HCT116 (cell line): ENCODE measurements at regions not wholly inside any gene's neighbourhood (a gene's known extent, or its start where the extent isn't known, plus 50 kb on each side); places are given as distances from the start of the nearest gene placed in this dataset.
"Not testable (repeated sequence)": the region's sequence is repeated elsewhere in the genome, so short reads cannot be mapped to it uniquely, and the experiment has no call there.

Experiments
- ATAC-seq: fragments of 200-7000 bp; cut with Tn5 transposase; 2 replicates; pipeline ENCODE4 v1.9.1; 2020; ENCODE audit warnings: mild to moderate bottlenecking, moderate library complexity
- BruUV-seq: library from RNA; stranded (reverse); fragments of 400-500 nt; replicated peaks from 2 replicates; lab custom pipeline; 2021; lab: Mats Ljungman, UMichigan
- CTCF ChIA-PET: fragments of 300-600 bp; sonication (Branson Sonifier 250); formaldehyde crosslinking; loops from one replicate; lab custom pipeline; 2021; ENCODE audit warnings: antibody characterized with exemption; lab: Charles Lee
- POLR2A ChIA-PET: fragments of 300-600, 350-600 bp; sonication (Branson Sonifier 250); formaldehyde crosslinking; loops from one replicate; lab custom pipeline; 2021; ENCODE audit warnings: antibody characterized with exemption; lab: Charles Lee
- RAD21 ChIA-PET, 2 experiments: fragments of 300-600 bp; sonication (Branson Sonifier 250); formaldehyde crosslinking; loops; one replicate each; lab custom pipeline; 2023; ENCODE audit warnings: low total read pairs in 2 of 2; ENCODE audit not compliant: uncharacterized antibody in 2 of 2, unreplicated experiment in 2 of 2, low non-redundant PET in 1 of 2; lab: Charles Lee
- DNase-seq: peaks from one replicate; pipeline ENCODE4 v3.0.0-alpha.2; 2010; ENCODE audit warnings: low read depth, low spot score
- H2AFZ ChIP-seq: fragments of 200-600 bp; shearing (Covaris generic), sonication (generic); 2 replicates; pipeline ENCODE4 v1.6.1; 2017; ENCODE audit warnings: low read depth, mixed run types, mixed read lengths, antibody characterized with exemption, low read length; ENCODE audit not compliant: poor library complexity, severe bottlenecking
- H3K27ac ChIP-seq: 2 replicates; pipeline ENCODE4 v1.5.1; 2012; ENCODE audit warnings: low read depth, low read length
- H3K27me3 ChIP-seq: fragments of 200-600 bp; sonication (generic); 2 replicates; pipeline ENCODE4 v1.6.1; 2016; ENCODE audit warnings: mixed run types, low read length, mixed read lengths; ENCODE audit not compliant: insufficient read depth
- H3K36me3 ChIP-seq, 2 experiments: fragments of 200-500 bp in 1 of 2; fragments of 200-600 bp in 1 of 2; sonication (Bioruptor generic) in 1 of 2; sonication (generic) in 1 of 2; 2 replicates each; pipeline versions ENCODE4 v1.5.1 to v1.6.1; 2014 to 2016; ENCODE audit warnings: low read length in 2 of 2, inconsistent platforms in 1 of 2, mixed read lengths in 1 of 2, mixed run types in 1 of 2; ENCODE audit not compliant: insufficient read depth in 2 of 2, control insufficient read depth in 1 of 2
- H3K4me1 ChIP-seq, 2 experiments: fragments of 200-600 bp in 1 of 2; sonication (generic) in 1 of 2; 2 replicates each; pipeline versions ENCODE4 v1.5.1 to v1.6.1; 2012 to 2017; ENCODE audit warnings: low read length in 2 of 2, inconsistent platforms in 1 of 2, mild to moderate bottlenecking in 1 of 2, mixed read lengths in 1 of 2, mixed run types in 1 of 2, moderate library complexity in 1 of 2; ENCODE audit not compliant: insufficient read depth in 2 of 2, control insufficient read depth in 1 of 2
- H3K4me2 ChIP-seq: fragments of 200-600 bp; sonication (generic); 2 replicates; pipeline ENCODE4 v1.6.1; 2017; ENCODE audit warnings: mixed run types, low read length, mixed read lengths
- H3K4me3 ChIP-seq, 2 experiments: fragments of 200-600 bp in 1 of 2; sonication (generic) in 1 of 2; replicated peaks in 1 of 2; 2 replicates each; pipeline ENCODE4 v1.5.1; 2011 to 2016; ENCODE audit warnings: low read length in 2 of 2, control low read depth in 1 of 2, low read depth in 1 of 2, mild to moderate bottlenecking in 1 of 2, mixed read lengths in 1 of 2, mixed run types in 1 of 2
- H3K79me2 ChIP-seq: fragments of 200-600 bp; sonication (generic); 2 replicates; pipeline ENCODE4 v1.6.1; 2017; ENCODE audit warnings: mild to moderate bottlenecking, mixed run types, low read length, moderate library complexity, mixed read lengths; ENCODE audit not compliant: insufficient read depth
- H3K9ac ChIP-seq: fragments of 200-600 bp; sonication (generic); 2 replicates; pipeline ENCODE4 v1.6.1; 2016; ENCODE audit warnings: low read length, mixed read lengths
- H3K9me2 ChIP-seq: fragments of 200-600 bp; sonication (generic), shearing (Covaris generic); 2 replicates; pipeline ENCODE4 v1.6.1; 2017; ENCODE audit warnings: mixed run types, mild to moderate bottlenecking, moderate library complexity; ENCODE audit not compliant: insufficient read depth
- H3K9me3 ChIP-seq, 2 experiments: fragments of 200-500 bp in 1 of 2; fragments of 200-600 bp in 1 of 2; sonication (Bioruptor generic) in 1 of 2; sonication (generic) in 1 of 2; 2 replicates each; pipeline ENCODE4 v1.6.1; 2014 to 2017; ENCODE audit warnings: low read length in 2 of 2, mixed read lengths in 2 of 2, inconsistent platforms in 1 of 2, low read depth in 1 of 2, mild to moderate bottlenecking in 1 of 2, mixed run types in 1 of 2, moderate library complexity in 1 of 2; ENCODE audit not compliant: control insufficient read depth in 1 of 2, insufficient read depth in 1 of 2
- H4K20me1 ChIP-seq: fragments of 200-600 bp; sonication (generic), shearing (Covaris generic); 2 replicates; pipeline ENCODE4 v1.6.1; 2017; ENCODE audit warnings: mixed run types, mild to moderate bottlenecking, moderate library complexity; ENCODE audit not compliant: insufficient read depth
- CTCF ChIP-seq, 3 experiments: fragments of 200-600 bp in 1 of 3; sonication (generic) in 1 of 3; IDR thresholded peaks in 2 of 3; conservative IDR thresholded peaks in 1 of 3; 2 replicates each; pipeline ENCODE4 v1.5.1; 2012 to 2017; ENCODE audit warnings: low read depth in 2 of 3, low read length in 2 of 3, antibody characterized with exemption in 1 of 3, borderline replicate concordance in 1 of 3, control low read depth in 1 of 3, mild to moderate bottlenecking in 1 of 3, mixed read lengths in 1 of 3, mixed run types in 1 of 3, moderate library complexity in 1 of 3; ENCODE audit not compliant: insufficient read depth in 1 of 3
- EZH2phosphoT487 ChIP-seq: fragments of 200-600 bp; IDR thresholded peaks from 2 replicates; pipeline ENCODE4 v1.6.1; 2018; ENCODE audit warnings: antibody characterized with exemption, borderline replicate concordance
- FOSL1 ChIP-seq: IDR thresholded peaks from 2 replicates; pipeline ENCODE4 v1.6.1; 2012; ENCODE audit warnings: low read depth
- RAD21 ChIP-seq: IDR thresholded peaks from 2 replicates; pipeline ENCODE4 v1.6.1; 2012; ENCODE audit warnings: low read depth, mild to moderate bottlenecking
- ZBTB33 ChIP-seq: IDR thresholded peaks from 2 replicates; pipeline ENCODE4 v1.6.1; 2011; ENCODE audit warnings: mild to moderate bottlenecking, low read length, moderate library complexity; ENCODE audit not compliant: insufficient replicate concordance; ENCODE audit errors: extremely low read depth
- intact Hi-C: fragments of 100-400 bp; cut with micrococcal nuclease; formaldehyde crosslinking; loops from 2 replicates; pipeline ENCODE4 v1.10.0; 2022

DNA sequence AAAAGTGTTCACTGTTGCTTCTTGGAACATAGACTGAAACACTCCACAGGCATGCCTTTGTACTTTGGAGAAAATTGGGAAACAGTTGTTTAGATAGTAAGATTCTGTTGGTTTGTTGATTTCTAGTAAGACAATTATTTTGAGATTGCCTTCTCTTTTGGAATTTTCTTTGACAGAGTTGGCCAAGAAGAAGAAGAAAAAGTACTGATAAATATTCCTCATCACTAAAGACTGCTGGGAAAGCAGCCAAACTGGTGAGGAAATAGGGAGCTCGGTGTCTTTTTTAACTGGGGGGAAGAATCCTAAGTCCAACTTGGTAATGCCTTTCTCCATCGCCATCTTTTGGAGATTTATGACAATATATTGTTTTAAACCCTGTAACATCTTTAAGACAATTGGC lies 370.7 kb downstream of the GPAT3 start:
- no peak for TF ChIP-seq ZBTB33
- no peak for TF ChIP-seq FOSL1
- TF ChIP-seq, all 23 proteins: peak for 0
- DNase-seq (no peak), ATAC-seq (no peak)
- no peaks in the 10 kb centered on the region for H3K27me3 ChIP-seq
- H2AFZ ChIP-seq = no peak overlapping the region
- H3K9me2 ChIP-seq = no peaks in the 10 kb centered on the region
- H3K9ac ChIP-seq = no peak overlapping the region
- H3K4me3 ChIP-seq = no peak overlapping the region
- no peak overlapping the region for H3K4me2 ChIP-seq
- POLR2A ChIA-PET = no interaction called here
- H3K4me1 ChIP-seq = no peaks in the 10 kb centered on the region
- no peak overlapping the region for H3K27ac ChIP-seq
- intact Hi-C loops = loop anchor here (5.0 to 10.0 kb wide), 3 partner anchors 351 to 1068 kb away; no protein-coding TSS in a partner anchor
- CTCF ChIA-PET = no interaction called here
- BruUV-seq = no TSS peak
- no peaks in the 10 kb centered on the region for H4K20me1 ChIP-seq
- H3K9me3 ChIP-seq = no peaks in the 10 kb centered on the region
- no peaks in the 10 kb centered on the region for H3K36me3 ChIP-seq
- RAD21 ChIA-PET = no interaction called here
- no peaks in the 10 kb centered on the region for H3K79me2 ChIP-seq

GRCh38 chr4:83905952-83906351 lies 370.0 kb downstream of the GPAT3 start:
- Histone ChIP-seq H3K9ac (no peak overlapping the region), H3K9me3 (no peaks in the 10 kb centered on the region), H3K4me1 (no peaks in the 10 kb centered on the region), H4K20me1 (no peaks in the 10 kb centered on the region), H3K27ac (no peak overlapping the region), H3K9me2 (no peaks in the 10 kb centered on the region), H3K79me2 (no peaks in the 10 kb centered on the region), H2AFZ (no peak overlapping the region), H3K4me3 (no peak overlapping the region), H3K4me2 (no peak overlapping the region), H3K27me3 (no peaks in the 10 kb centered on the region), H3K36me3 (no peaks in the 10 kb centered on the region)
- intact Hi-C loops = loop anchor here (5.0 to 10.0 kb wide), 3 partner anchors 351 to 1069 kb away; no protein-coding TSS in a partner anchor
- ATAC-seq (peak; percentile 83), DNase-seq (no peak)
- POLR2A ChIA-PET = no interaction called here
- RAD21 ChIA-PET = no interaction called here
- no TSS peak for BruUV-seq
- CTCF ChIA-PET = no interaction called here
- no peak for TF ChIP-seq EZH2phosphoT487
- peak; percentile 65 for TF ChIP-seq RAD21
- peak; percentile 27 to 64 (median 60); a peak in 5 of 6 replicates for TF ChIP-seq CTCF (IDR thresholded peaks at IDR 0.05 in 2 of 3, conservative IDR thresholded peaks at IDR 0.05 in 1 of 3; ENCODE audit: borderline replicate concordance in 1 of 3, insufficient read depth in 1 of 3, low read depth in 2 of 3, low read length in 2 of 3)
- TF ChIP-seq, all 23 proteins: peak for 2

- POLR2A ChIA-PET, RAD21 ChIA-PET: not testable (repeated sequence)
Observed at GRCh38 chr4:83903740-83904139, 367.8 kb downstream of the GPAT3 start.

More at GRCh38 chr4:83903740-83904139, 367.8 kb downstream of the GPAT3 start:
- H3K4me2 ChIP-seq, H3K27ac ChIP-seq, H3K9ac ChIP-seq, H3K4me3 ChIP-seq, H3K27me3 ChIP-seq, H4K20me1 ChIP-seq, H3K36me3 ChIP-seq, H3K4me1 ChIP-seq, CTCF ChIA-PET, BruUV-seq, H2AFZ ChIP-seq, H3K9me2 ChIP-seq, DNase-seq, ATAC-seq, H3K79me2 ChIP-seq, H3K9me3 ChIP-seq: not testable (repeated sequence)
- intact Hi-C loops = loop anchor here (10.0 kb wide), 2 partner anchors 601 to 1071 kb away; no protein-coding TSS in a partner anchor
